Retinal pigment epithelial cell (primary cell): ENCODE measurements at regions not wholly inside any gene's neighbourhood (a gene's known extent, or its start where the extent isn't known, plus 50 kb on each side); places are given as distances from the start of the nearest gene placed in this dataset.

Source experiments
- DNase-seq: peaks from one replicate; pipeline ENCODE4 v3.0.0-alpha.2; 2010; ENCODE audit warnings: low read depth
- H3K4me3 ChIP-seq: 2 replicates; pipeline ENCODE4 v1.5.1; 2011; ENCODE audit warnings: mild to moderate bottlenecking, low read length, control low read depth, moderate library complexity
- CTCF ChIP-seq: conservative IDR thresholded peaks from 2 replicates; pipeline ENCODE4 v1.5.1; 2011; ENCODE audit warnings: low read depth, low read length, control low read depth, inconsistent platforms

GRCh38 chr10:121369616-121370015 lies 228.6 kb downstream of the FGFR2 start:
- H3K4me3 ChIP-seq = no peak overlapping the region
- no peak for DNase-seq
- TF ChIP-seq CTCF = no peak

GRCh38 chr10:121371836-121372235 lies 226.4 kb downstream of the FGFR2 start:
- TF ChIP-seq CTCF = no peak
- DNase-seq = no peak
- H3K4me3 ChIP-seq = no peak overlapping the region

GRCh38 chr10:121373411-121373810 lies 224.8 kb downstream of the FGFR2 start:
- TF ChIP-seq CTCF = no peak
- no peak for DNase-seq
- no peak overlapping the region for H3K4me3 ChIP-seq

- no peak for TF ChIP-seq CTCF
- no peak overlapping the region for H3K4me3 ChIP-seq
- no peak for DNase-seq
Measured at GRCh38 chr10:121374121-121374520, 224.1 kb downstream of the FGFR2 start.

- no peak overlapping the region for H3K4me3 ChIP-seq
- DNase-seq = no peak
- TF ChIP-seq CTCF = no peak
Measured at GRCh38 chr10:121375172-121375571, 223.1 kb downstream of the FGFR2 start.

GRCh38 chr10:121378251-121378801 lies 219.9 kb downstream of the FGFR2 start:
- no peak for DNase-seq
- H3K4me3 ChIP-seq = no peak overlapping the region
- TF ChIP-seq CTCF = no peak

GRCh38 chr10:121379013-121379412 lies 219.2 kb downstream of the FGFR2 start:
- no peak for TF ChIP-seq CTCF
- H3K4me3 ChIP-seq = no peak overlapping the region
- DNase-seq = no peak
